CD14-positive monocyte (primary cell): ENCODE measurements at regions not wholly inside any gene's neighbourhood (a gene's known extent, or its start where the extent isn't known, plus 50 kb on each side); places are given as distances from the start of the nearest gene placed in this dataset.

ENCODE experiments used
- DNase-seq, 3 donors: peaks; one replicate each; pipeline ENCODE4 v3.0.0-alpha.2; 2011 to 2022
- H2AFZ ChIP-seq: 2 replicates; pipeline ENCODE4 v1.6.0; 2012; ENCODE audit warnings: mild to moderate bottlenecking, low read depth, low read length, inconsistent platforms; ENCODE audit not compliant: insufficient read depth, poor library complexity, severe bottlenecking
- H3K27ac ChIP-seq, 2 donors: 1 replicate in 1 of 2; 2 replicates in 1 of 2; pipeline ENCODE4 v1.5.1; 2012 to 2013; ENCODE audit warnings: low read length in 2 of 2, control low read depth in 1 of 2, inconsistent platforms in 1 of 2, low read depth in 1 of 2, mild to moderate bottlenecking in 1 of 2
- H3K27me3 ChIP-seq, 2 donors: one replicate each; pipeline versions ENCODE4 v1.6.0 to v1.6.1; 2011 to 2013; ENCODE audit warnings: low read length in 2 of 2; ENCODE audit not compliant: control insufficient read depth in 2 of 2, insufficient read depth in 2 of 2
- H3K36me3 ChIP-seq, 2 donors: replicated peaks in 1 of 2; 1 replicate in 1 of 2; 2 replicates in 1 of 2; pipeline versions ENCODE4 v1.5.1 to v1.6.1; 2012 to 2013; ENCODE audit warnings: low read length in 2 of 2, control low read depth in 1 of 2, inconsistent platforms in 1 of 2, mild to moderate bottlenecking in 1 of 2; ENCODE audit not compliant: insufficient read depth in 2 of 2, control insufficient read depth in 1 of 2
- H3K4me1 ChIP-seq, 2 donors: 1 replicate in 1 of 2; 2 replicates in 1 of 2; pipeline versions ENCODE4 v1.5.1 to v1.6.1; 2012 to 2013; ENCODE audit warnings: low read length in 2 of 2, control low read depth in 1 of 2, inconsistent platforms in 1 of 2, mild to moderate bottlenecking in 1 of 2, moderate library complexity in 1 of 2; ENCODE audit not compliant: insufficient read depth in 2 of 2, control insufficient read depth in 1 of 2
- H3K4me2 ChIP-seq: replicated peaks from 2 replicates; pipeline ENCODE3; 2012; ENCODE audit warnings: low read length, moderate library complexity, mild to moderate bottlenecking; ENCODE audit not compliant: poor library complexity, severe bottlenecking; ENCODE audit errors: extremely low read depth
- H3K4me3 ChIP-seq, 3 experiments: fragments of 200-600 bp in 1 of 3; sonication (generic) in 1 of 3; replicated peaks in 1 of 3; 1 replicate in 2 of 3; 2 replicates in 1 of 3; pipeline ENCODE4 v1.5.1; 2011 to 2013; ENCODE audit warnings: low read length in 3 of 3, mild to moderate bottlenecking in 3 of 3, control low read depth in 2 of 3, low read depth in 2 of 3, inconsistent platforms in 1 of 3, moderate library complexity in 1 of 3
- H3K79me2 ChIP-seq: 2 replicates; pipeline ENCODE4 v1.6.0; 2012; ENCODE audit warnings: mild to moderate bottlenecking, control low read depth, inconsistent platforms, low read length, moderate library complexity; ENCODE audit not compliant: insufficient read depth
- H3K9ac ChIP-seq: 2 replicates; pipeline ENCODE4 v1.6.0; 2017; ENCODE audit warnings: low read length, mild to moderate bottlenecking; ENCODE audit not compliant: insufficient read depth, poor library complexity, severe bottlenecking
- H3K9me3 ChIP-seq, 2 donors: replicated peaks in 1 of 2; 1 replicate in 1 of 2; 2 replicates in 1 of 2; pipeline versions ENCODE4 v1.5.1 to v1.6.1; 2012 to 2013; ENCODE audit warnings: low read length in 2 of 2, control low read depth in 1 of 2; ENCODE audit not compliant: control insufficient read depth in 1 of 2, insufficient read depth in 1 of 2
- H4K20me1 ChIP-seq: 2 replicates; pipeline ENCODE4 v1.6.0; 2012; ENCODE audit warnings: mild to moderate bottlenecking, low read length, control low read depth, moderate library complexity; ENCODE audit not compliant: insufficient read depth
- H3K27ac Mint-ChIP-seq, 7 donors: one replicate each; pipeline ENCODE4 v1.8.0; 2020; ENCODE audit warnings: mild to moderate bottlenecking in 7 of 7, mixed read lengths in 7 of 7, moderate library complexity in 6 of 7, inconsistent platforms in 2 of 7
- H3K27me3 Mint-ChIP-seq, 3 donors: one replicate each; pipeline ENCODE4 v1.8.0; 2021 to 2022; ENCODE audit warnings: low read depth in 3 of 3, mild to moderate bottlenecking in 3 of 3, mixed read lengths in 3 of 3, moderate library complexity in 3 of 3, inconsistent platforms in 1 of 3
- H3K36me3 Mint-ChIP-seq, 2 donors: one replicate each; pipeline ENCODE4 v1.8.0; 2020; ENCODE audit warnings: mixed read lengths in 2 of 2, inconsistent platforms in 1 of 2, mild to moderate bottlenecking in 1 of 2
- H3K4me1 Mint-ChIP-seq: one replicate; pipeline ENCODE4 v1.8.0; 2020; ENCODE audit warnings: mild to moderate bottlenecking, mixed read lengths
- H3K4me3 Mint-ChIP-seq, 2 donors: one replicate each; pipeline ENCODE4 v1.8.0; 2020; ENCODE audit warnings: mild to moderate bottlenecking in 2 of 2, mixed read lengths in 2 of 2, moderate library complexity in 1 of 2
- H3K9me3 Mint-ChIP-seq, 7 donors: one replicate each; pipeline ENCODE4 v1.8.0; 2020 to 2022; ENCODE audit warnings: mixed read lengths in 7 of 7, mild to moderate bottlenecking in 6 of 7, moderate library complexity in 6 of 7, inconsistent platforms in 2 of 7
- CTCF ChIP-seq: fragments of 200-600 bp; IDR thresholded peaks from one replicate; pipeline ENCODE4 v1.8.0; 2022; ENCODE audit warnings: antibody characterized with exemption, mild to moderate bottlenecking
- WGBS: methylation state at CpG from one replicate; pipeline ENCODE4 v1.1.5; 2013; ENCODE audit warnings: missing lambda C conversion rate; ENCODE audit not compliant: insufficient coverage; 5-methylcytosine and 5-hydroxymethylcytosine counted together
- intact Hi-C, 2 donors: fragments of 100-400 bp; cut with micrococcal nuclease; formaldehyde crosslinking; loops; one replicate each; pipeline versions ENCODE4 v1.15.0 to v1.15.1; 2023

- no peaks in the 10 kb centered on the region for H3K79me2 ChIP-seq
- no peaks in the 10 kb centered on the region for H3K9me3 ChIP-seq
- no peak overlapping the region for H3K27ac ChIP-seq
- no peak overlapping the region for H2AFZ ChIP-seq
- no peaks in the 10 kb centered on the region for H3K27me3 ChIP-seq
- TF ChIP-seq CTCF = no peak
- 90% methylated on average over 5 of the region's 6 CpGs for WGBS
- H3K27me3 Mint-ChIP-seq = peaks cover 0 to 3% (median 1%) of the 10 kb centered on the region in 3 donors
- H3K9ac ChIP-seq = no peak overlapping the region
- DNase-seq = no peak
- H3K4me3 Mint-ChIP-seq = no peak overlapping the region
- intact Hi-C loops = no loop called here
- H3K9me3 Mint-ChIP-seq = peaks cover 0 to 6% (median 2%) of the 10 kb centered on the region in 7 donors
- H3K27ac Mint-ChIP-seq = no peak overlapping the region
- peaks cover 3% of the 10 kb centered on the region for H3K4me1 Mint-ChIP-seq
- no peaks in the 10 kb centered on the region for H3K4me1 ChIP-seq
- no peaks in the 10 kb centered on the region for H4K20me1 ChIP-seq
- no peak overlapping the region for H3K4me3 ChIP-seq
- H3K36me3 Mint-ChIP-seq = no peaks in the 10 kb centered on the region
- no peaks in the 10 kb centered on the region for H3K36me3 ChIP-seq
- no peak overlapping the region for H3K4me2 ChIP-seq
These were observed 231.9 kb downstream of the BMP2 start for GRCh38 chr20:6999381-6999780.

GRCh38 chr20:7003598-7003997, 236.1 kb downstream of the BMP2 start:
- Mint-ChIP-seq H3K4me3 (no peak overlapping the region), H3K27ac (no peak overlapping the region), H3K4me1 (peaks cover 3% of the 10 kb centered on the region), H3K9me3 (peaks cover 0 to 19% (median 5%) of the 10 kb centered on the region in 7 donors), H3K27me3 (peaks cover 1 to 2% (median 1%) of the 10 kb centered on the region in 3 donors), H3K36me3 (no peaks in the 10 kb centered on the region)
- Histone ChIP-seq H3K27me3 (no peaks in the 10 kb centered on the region), H2AFZ (no peak overlapping the region), H3K79me2 (no peaks in the 10 kb centered on the region), H3K9me3 (peaks cover 3 to 4% of the 10 kb centered on the region in 2 donors), H3K4me3 (no peak overlapping the region), H4K20me1 (no peaks in the 10 kb centered on the region), H3K36me3 (no peaks in the 10 kb centered on the region), H3K9ac (no peak overlapping the region), H3K4me1 (no peaks in the 10 kb centered on the region), H3K27ac (no peak overlapping the region), H3K4me2 (no peak overlapping the region)
- 14% methylated on average over 1 of the region's 1 CpG for WGBS
- TF ChIP-seq CTCF = no peak
- intact Hi-C loops = no loop called here
- DNase-seq = peak in 1 of 3 donors; percentile 3
